ENCODE measurements at regions not wholly inside any gene's neighbourhood (a gene's known extent, or its start where the extent isn't known, plus 50 kb on each side); places are given as distances from the start of the nearest gene placed in this dataset.

- no peak for TF ChIP-seq CTCF (IDR thresholded peaks at IDR 0.05; ENCODE audit: insufficient read depth, low read length, missing control alignments)
- no peak for DNase-seq (ENCODE audit: low read depth, low spot score)
- ChIA-PET POLR2A (no interaction called here), CTCF (no interaction called here)
- no peak overlapping the region for H3K4me3 ChIP-seq (ENCODE audit: low read depth, low read length)
Observed at GRCh38 chr18:45165871-45166270, 449.4 kb upstream of the SLC14A2 start.

- CTCF ChIA-PET, result no interaction called here
- no peak for TF ChIP-seq CTCF (IDR thresholded peaks at IDR 0.05; ENCODE audit: insufficient read depth, low read length, missing control alignments)
- peak; percentile 86 for DNase-seq (ENCODE audit: low read depth, low spot score)
- no peak overlapping the region for H3K4me3 ChIP-seq (ENCODE audit: low read depth, low read length)
- POLR2A ChIA-PET, result no interaction called here
Observed at GRCh38 chr18:45166341-45166835, 448.9 kb upstream of the SLC14A2 start.

- CTCF ChIA-PET, result interaction anchor here (1.6 kb wide), 1 partner anchor 46 kb away, joined by 4 read pairs; no protein-coding TSS in a partner anchor
- POLR2A ChIA-PET, result interaction anchor here (0.6 kb wide), 1 partner anchor 350 kb away, joined by 4 read pairs; no protein-coding TSS in a partner anchor
- TF ChIP-seq CTCF (IDR thresholded peaks at IDR 0.05; ENCODE audit: insufficient read depth, low read length, missing control alignments), result no peak
- no peak overlapping the region for H3K4me3 ChIP-seq (ENCODE audit: low read depth, low read length)
- no peak for DNase-seq (ENCODE audit: low read depth, low spot score)
Observed at GRCh38 chr18:45166836-45167551, 448.3 kb upstream of the SLC14A2 start.

GRCh38 chr18:45167631-45168280 lies 447.5 kb upstream of the SLC14A2 start:
- ChIA-PET CTCF (interaction anchor here (1.6 kb wide), 1 partner anchor 45 kb away, joined by 4 read pairs; no protein-coding TSS in a partner anchor), POLR2A (interaction anchor here (0.6 kb wide), 1 partner anchor 351 kb away, joined by 4 read pairs; no protein-coding TSS in a partner anchor)
- TF ChIP-seq CTCF (IDR thresholded peaks at IDR 0.05; ENCODE audit: insufficient read depth, low read length, missing control alignments), result no peak
- no peak for DNase-seq (ENCODE audit: low read depth, low spot score)
- H3K4me3 ChIP-seq (ENCODE audit: low read depth, low read length), result no peak overlapping the region

GRCh38 chr18:45168866-45169600 lies 446.2 kb upstream of the SLC14A2 start:
- POLR2A ChIA-PET, result no interaction called here

More at GRCh38 chr18:45168866-45169600, 446.2 kb upstream of the SLC14A2 start:
- no peak overlapping the region for H3K4me3 ChIP-seq (ENCODE audit: low read depth, low read length)
- no peak for TF ChIP-seq CTCF (IDR thresholded peaks at IDR 0.05; ENCODE audit: insufficient read depth, low read length, missing control alignments)
- CTCF ChIA-PET, result no interaction called here
- DNase-seq (ENCODE audit: low read depth, low spot score), result no peak

Measured in AG04449 (cell line).